GM21381 (cell line): ENCODE measurements at regions not wholly inside any gene's neighbourhood (a gene's known extent, or its start where the extent isn't known, plus 50 kb on each side); places are given as distances from the start of the nearest gene placed in this dataset.

Experiments
- ATAC-seq: cut with Tn5 transposase; IDR thresholded peaks from one replicate; pipeline ENCODE4 v1.9.1; 2021; ENCODE audit warnings: mild to moderate bottlenecking, moderate library complexity; ENCODE audit not compliant: unreplicated experiment

GRCh38 chr13:103325672-103326071 is 259.5 kb upstream of the SLC10A2 start:
- ATAC-seq: no peak

DNA sequence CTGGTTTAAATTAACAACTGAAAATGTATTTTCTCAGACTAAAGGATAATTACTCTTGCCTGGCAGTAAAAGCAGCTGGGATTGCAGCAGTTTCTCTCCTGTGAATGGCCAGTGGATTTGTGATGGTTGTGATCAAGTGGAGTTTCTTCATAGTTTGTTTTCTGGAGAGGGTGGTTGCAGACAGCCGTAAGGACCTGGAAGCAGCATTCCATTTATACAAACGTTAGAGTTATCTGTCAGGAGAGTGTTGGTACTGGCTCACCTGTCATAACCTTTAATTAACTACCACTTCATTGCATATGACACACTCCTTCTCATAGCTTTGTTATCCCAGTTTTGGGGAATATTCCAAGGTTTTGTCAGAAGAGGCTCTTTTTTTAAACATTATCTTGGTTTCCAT is 258.4 kb upstream of the SLC10A2 start:
- ATAC-seq: no peak

- ATAC-seq: no peak
Measured at GRCh38 chr13:103315711-103316110, 249.5 kb upstream of the SLC10A2 start.

GRCh38 chr13:103312467-103312866 is 246.2 kb upstream of the SLC10A2 start:
- ATAC-seq: no peak

GRCh38 chr13:103308667-103309066 is 242.4 kb upstream of the SLC10A2 start:
- no peak for ATAC-seq

DNA sequence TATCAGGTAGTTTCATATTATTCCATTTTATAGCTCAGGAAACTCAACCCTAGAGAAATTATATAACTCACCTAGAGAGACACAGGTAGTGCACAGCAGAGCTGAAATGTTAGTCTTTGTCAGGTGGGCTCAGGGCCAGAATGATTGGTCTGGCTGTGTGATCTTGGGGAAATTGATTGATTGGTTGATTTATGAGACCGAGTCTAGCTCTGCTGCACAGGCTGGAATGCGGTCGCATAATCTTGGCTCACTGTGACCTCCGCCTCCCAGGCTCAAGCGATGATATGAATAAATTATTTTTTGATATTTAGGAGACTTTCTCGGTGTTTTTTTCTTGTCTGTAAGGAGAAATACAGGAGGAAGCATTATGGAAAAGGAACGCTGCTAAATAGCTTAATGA is 239.9 kb upstream of the SLC10A2 start:
- ATAC-seq: no peak

- ATAC-seq: no peak
Measured at GRCh38 chr13:103303078-103303651, 236.9 kb upstream of the SLC10A2 start.

GRCh38 chr13:103302676-103303075 is 236.5 kb upstream of the SLC10A2 start:
- ATAC-seq: no peak

GRCh38 chr13:103299079-103299478 is 232.9 kb upstream of the SLC10A2 start:
- ATAC-seq: no peak

- ATAC-seq: no peak
Measured at GRCh38 chr13:103297083-103297482, 230.9 kb upstream of the SLC10A2 start.

DNA sequence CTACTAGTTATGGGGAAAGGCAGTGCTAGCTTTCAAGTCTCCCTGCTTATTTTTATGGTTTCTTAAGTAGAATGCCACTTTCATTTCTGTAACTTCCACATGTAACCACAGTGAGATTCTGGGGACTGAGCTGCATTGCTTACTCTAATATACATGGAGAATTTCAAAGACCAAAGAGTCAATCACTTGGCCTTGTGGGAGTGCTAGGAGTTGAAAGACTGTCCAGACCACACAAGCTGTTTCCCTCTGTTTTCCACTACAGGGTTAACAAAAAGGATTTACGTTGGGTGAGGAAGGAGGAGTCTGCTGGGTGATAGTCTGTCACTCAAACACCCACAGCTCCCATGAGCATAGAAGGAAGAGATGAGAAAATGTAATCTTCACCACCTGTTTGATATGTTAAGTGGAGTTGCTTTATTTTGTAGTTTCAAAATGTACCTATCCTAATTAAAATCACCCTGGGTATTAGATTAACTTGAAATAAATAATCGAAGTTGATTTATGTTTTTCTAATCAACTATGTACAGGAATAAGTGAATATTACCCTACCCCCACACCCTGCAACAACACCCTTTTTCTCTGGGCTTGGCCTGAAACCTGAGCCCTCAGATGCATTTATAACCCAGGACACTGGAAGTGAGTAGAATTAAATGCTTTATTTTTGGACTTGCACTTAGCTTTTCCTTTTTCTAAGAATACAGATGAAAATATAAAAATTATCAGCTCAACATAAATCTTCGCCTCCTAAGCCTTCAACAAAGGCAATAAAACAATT is 225.8 kb upstream of the SLC10A2 start:
- peak; percentile 40 for ATAC-seq

DNA sequence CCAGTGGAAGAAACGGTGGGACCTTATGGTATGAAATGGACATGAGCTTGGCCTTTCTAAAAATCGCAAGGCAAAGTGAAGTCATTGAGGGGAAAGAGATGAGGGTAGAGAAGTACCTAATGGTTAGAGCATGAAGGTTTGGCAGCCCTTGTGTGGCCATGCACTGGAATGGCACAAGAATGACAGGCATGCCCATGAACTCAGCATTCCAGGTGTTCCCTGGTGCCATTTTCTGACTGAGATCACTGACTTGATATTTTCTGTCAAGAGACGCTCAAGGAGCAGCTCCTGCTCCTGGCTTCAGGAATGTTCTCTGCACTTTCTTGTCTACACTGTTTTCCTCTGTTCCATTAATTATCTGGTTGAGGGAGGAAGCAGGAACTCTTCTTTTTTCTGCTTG is 225.0 kb upstream of the SLC10A2 start:
- no peak for ATAC-seq

DNA sequence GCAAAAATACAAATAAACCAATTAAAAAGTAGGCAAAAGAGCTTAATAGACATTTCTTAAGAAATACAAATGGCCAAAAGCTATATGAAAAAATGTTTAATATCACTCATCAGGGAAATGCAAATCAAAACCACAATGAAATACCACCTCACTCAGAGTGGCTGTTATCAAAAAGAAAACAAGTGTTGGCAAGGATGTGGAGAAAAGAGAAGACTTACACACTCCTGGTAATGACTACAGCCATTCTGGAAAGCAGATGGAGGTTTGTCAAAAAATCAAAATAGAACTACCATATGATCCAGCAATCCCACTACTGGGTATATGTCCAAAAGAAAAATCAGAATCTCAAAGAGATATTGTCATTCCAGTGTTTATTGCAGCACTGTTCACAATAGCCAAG is 223.5 kb upstream of the SLC10A2 start:
- no peak for ATAC-seq

DNA sequence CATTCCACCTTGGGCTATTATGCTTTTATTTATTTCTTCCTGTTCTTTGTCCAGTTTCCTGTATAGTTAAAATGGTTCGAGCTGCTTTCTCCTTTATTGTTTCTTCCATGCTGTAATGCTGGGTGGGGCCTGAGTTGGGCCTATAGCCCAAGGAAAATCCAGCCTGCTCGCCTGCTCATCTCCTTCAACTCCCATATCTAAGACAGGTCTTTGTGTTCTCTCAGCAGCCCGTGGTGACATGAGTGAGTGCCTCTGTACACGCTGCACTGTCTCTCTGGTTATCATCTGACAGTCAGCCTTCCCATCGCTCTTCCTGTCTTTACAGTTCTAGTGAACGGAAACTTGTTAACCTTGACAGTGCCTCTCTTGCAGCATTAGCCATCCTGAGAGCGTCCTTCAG is 221.9 kb upstream of the SLC10A2 start:
- peak; percentile 38 for ATAC-seq

DNA sequence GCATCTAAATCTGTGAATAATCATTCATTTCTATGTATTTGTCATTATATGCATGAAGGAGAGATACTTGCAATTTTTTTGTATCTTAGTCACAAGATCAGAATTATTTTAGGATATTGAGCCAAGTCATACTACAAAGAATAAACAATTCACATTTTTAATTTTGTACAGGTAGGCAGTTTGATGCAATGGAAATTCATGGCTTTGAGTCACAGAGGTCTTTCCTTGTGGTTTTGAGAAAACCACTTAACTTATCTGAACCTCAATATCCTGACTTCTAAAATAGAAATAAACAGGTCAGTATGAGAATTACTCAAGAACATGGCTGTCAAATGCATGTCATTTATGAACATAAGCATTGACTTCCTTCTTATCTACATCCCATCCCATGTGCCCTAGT is 221.4 kb upstream of the SLC10A2 start:
- peak; percentile 31 for ATAC-seq

GRCh38 chr13:103284466-103284865 is 218.2 kb upstream of the SLC10A2 start:
- ATAC-seq: no peak

GRCh38 chr13:103283451-103283820 is 217.2 kb upstream of the SLC10A2 start:
- ATAC-seq: no peak

DNA sequence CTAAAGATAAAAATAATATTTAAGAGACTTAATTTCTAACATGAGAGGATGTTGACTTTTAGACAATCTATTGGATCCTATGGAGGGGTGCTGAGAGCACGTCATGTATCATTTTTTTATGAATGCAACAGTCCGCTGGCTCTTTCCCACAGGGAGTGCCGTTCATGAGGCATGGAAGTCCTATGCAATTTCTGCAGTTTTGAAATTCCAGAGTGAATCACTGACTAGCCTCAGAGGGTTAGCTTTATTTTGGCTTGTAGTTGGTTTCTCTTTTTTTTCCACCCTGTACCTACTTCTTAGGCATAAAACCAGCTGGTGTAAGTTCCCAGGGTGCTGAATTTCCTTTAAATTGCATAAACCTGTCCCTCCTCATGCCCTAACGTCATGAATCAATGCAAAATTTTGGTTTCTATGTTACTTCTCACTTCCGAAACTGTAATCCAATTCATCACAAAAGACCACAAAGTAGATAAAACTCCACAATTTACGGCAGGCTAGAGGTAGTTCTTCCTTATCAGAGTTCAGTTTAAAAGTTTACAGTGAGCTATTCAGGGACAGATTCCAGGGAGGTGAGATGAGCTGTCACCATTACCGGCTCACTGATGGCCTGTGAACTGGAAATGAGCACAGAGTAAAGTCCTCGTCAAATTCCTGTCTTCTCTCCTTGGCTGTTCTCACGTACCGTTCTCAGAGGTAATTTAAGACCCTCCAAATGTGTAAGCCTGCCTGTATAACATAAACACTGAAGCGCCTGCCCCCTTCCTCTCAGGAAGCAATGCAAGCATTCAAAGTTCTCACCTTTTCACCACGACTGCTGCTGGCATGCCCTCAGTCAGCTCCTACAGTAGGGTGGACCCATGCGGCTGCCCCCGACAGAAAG is 216.6 kb upstream of the SLC10A2 start:
- ATAC-seq: peak; percentile 47

DNA sequence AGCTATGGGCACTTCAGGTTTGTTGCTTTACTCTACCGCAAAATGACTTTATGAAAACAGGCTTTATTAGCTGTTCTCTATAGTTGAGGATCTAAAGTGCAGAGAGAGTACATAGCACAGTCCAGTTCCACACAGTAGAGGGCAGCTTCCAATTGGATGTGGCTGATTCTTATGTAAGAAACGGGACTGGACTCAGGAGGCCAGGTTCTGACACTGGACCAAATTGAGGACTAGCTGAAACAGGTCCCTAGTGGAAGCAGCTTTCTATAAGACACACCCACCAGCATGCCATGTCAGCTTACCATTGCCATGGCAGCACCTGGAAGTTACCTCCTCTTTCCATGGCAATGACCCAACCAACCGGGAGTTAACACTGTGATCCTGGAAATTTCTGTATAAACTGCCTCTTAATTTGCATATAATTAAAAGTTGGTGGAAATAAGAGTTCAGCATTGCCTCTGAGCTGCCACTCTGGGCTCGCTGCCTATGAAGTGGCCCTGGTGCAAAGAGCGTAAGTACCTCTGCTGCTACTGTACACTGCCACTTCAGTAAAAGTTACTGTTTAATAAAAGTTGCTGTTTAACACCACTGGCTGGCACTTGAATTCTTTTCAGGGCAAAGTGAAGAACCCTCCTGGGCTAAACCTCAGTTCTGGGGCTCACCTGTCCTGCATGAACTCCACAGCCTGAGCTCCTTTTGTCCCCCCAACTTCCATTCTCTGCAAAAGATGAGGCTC is 211.9 kb upstream of the SLC10A2 start:
- ATAC-seq: no peak

DNA sequence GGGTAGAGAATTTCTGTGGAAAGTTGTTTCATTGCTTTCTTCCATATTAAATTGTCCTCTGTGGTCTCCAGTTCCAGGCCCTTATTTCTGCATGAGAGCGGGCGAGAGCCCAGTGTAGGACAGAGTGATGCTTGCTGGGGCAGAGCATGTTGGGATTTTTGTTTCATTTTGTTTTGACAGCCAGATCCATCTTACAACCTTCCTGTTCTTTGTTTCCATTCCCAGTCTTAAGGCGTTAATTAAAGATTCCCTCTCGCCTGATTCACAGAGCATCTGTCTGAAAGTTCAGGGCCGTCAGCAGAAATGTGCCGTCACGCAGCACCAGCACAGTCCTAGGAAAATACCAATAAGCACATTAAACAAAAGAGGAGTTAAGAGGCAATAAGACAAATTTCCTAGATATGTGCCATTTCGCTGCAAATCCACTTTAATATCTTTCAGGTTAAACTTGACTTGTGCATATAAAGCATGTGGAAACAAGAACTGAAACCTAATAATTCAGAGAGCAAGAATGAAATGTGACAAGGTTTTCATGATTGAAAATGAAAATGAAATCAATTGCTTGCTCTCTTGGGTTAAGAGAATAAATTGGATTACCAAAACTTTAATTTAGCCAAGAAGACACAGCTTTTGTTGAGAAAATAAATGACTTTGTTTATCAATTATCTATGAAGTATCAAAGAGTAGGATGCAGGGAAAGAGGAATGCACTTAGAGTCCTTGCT is 210.7 kb upstream of the SLC10A2 start:
- peak; percentile 80 for ATAC-seq
